Activated naive CD4-positive, alpha-beta T cell treated with anti-CD3 and anti-CD28 coated beads, Interleukin-2, amount 50 U/mL, for 24 hours (primary cell): ENCODE measurements at regions not wholly inside any gene's neighbourhood (a gene's known extent, or its start where the extent isn't known, plus 50 kb on each side); places are given as distances from the start of the nearest gene placed in this dataset.

Experiments
- H3K27ac Mint-ChIP-seq: one replicate; pipeline ENCODE4 v1.8.0; 2021; ENCODE audit warnings: mild to moderate bottlenecking, mixed read lengths
- H3K27me3 Mint-ChIP-seq: one replicate; pipeline ENCODE4 v1.8.0; 2021; ENCODE audit warnings: mixed read lengths
- H3K36me3 Mint-ChIP-seq: one replicate; pipeline ENCODE4 v1.8.0; 2021; ENCODE audit warnings: mixed read lengths
- H3K4me1 Mint-ChIP-seq: one replicate; pipeline ENCODE4 v1.8.0; 2021; ENCODE audit warnings: mixed read lengths
- H3K4me3 Mint-ChIP-seq: one replicate; pipeline ENCODE4 v1.8.0; 2021; ENCODE audit warnings: mild to moderate bottlenecking, mixed read lengths
- H3K9me3 Mint-ChIP-seq: one replicate; pipeline ENCODE4 v1.8.0; 2021; ENCODE audit warnings: mixed read lengths

DNA sequence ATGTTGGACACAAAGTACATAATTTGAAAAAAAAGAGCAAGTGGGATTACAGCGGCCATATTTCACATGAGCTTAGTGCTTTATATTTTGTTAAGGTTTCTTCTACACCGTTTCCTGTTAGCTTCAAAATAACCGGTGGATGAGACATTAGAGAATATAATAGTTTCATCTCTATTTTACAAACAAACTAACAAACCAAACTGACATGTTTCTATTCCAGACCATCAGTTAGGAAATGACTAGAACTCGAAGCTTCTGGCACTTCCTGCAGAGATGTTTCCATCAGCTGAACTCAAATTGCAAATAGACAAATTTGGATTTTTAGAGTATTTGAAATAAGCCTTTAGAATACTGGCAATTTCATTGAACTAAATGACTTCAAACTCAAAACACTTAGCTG is 86.5 kb downstream of the MTRR start:
- no peak overlapping the region for H3K27ac Mint-ChIP-seq
- no peaks in the 10 kb centered on the region for H3K9me3 Mint-ChIP-seq
- H3K4me1 Mint-ChIP-seq, result no peaks in the 10 kb centered on the region
- peaks cover 4% of the 10 kb centered on the region for H3K27me3 Mint-ChIP-seq
- H3K36me3 Mint-ChIP-seq, result no peaks in the 10 kb centered on the region
- no peak overlapping the region for H3K4me3 Mint-ChIP-seq

DNA sequence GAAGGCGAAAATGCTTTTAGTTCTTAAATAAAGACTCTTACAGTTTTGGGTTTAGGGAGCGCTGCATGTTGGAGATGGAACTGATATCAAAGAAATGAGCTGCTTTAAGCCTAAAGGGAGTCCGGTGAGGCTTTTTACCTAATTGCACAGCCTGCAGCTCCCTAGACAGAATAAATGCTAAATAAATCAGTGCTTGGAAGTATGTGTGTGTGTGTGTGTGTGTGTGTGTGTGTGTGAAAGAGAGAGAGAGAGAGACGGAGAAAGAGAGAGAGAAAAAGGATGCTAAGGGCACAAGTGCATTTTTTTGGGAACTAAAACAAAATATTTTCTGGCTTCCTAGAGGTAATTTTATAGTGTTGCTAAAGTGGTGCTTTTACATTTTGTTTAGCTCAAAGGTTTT is 88.4 kb downstream of the MTRR start:
- H3K36me3 Mint-ChIP-seq, result no peaks in the 10 kb centered on the region
- no peaks in the 10 kb centered on the region for H3K4me1 Mint-ChIP-seq
- H3K27ac Mint-ChIP-seq, result no peak overlapping the region
- H3K27me3 Mint-ChIP-seq, result peaks cover 1% of the 10 kb centered on the region
- H3K4me3 Mint-ChIP-seq, result no peak overlapping the region
- no peaks in the 10 kb centered on the region for H3K9me3 Mint-ChIP-seq

DNA sequence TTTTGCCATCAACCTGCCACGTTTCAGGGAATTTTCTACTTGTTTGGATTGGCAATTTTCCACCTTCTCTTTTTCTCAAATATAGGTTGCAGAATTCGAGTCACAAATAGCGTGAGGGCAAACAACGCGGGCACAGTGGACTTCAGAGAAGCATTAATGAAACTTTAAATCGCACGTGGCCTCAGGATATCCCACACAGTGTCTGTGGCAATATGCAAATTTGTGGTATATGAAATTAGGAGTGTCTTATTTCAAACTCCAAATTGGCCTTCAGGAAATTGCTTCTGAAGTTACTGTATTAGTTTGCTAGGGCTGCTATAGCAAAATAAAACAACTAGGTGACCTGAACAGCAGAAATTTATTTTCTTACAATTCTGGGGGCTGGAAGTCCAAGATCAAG is 91.2 kb downstream of the MTRR start:
- no peaks in the 10 kb centered on the region for H3K4me1 Mint-ChIP-seq

DNA sequence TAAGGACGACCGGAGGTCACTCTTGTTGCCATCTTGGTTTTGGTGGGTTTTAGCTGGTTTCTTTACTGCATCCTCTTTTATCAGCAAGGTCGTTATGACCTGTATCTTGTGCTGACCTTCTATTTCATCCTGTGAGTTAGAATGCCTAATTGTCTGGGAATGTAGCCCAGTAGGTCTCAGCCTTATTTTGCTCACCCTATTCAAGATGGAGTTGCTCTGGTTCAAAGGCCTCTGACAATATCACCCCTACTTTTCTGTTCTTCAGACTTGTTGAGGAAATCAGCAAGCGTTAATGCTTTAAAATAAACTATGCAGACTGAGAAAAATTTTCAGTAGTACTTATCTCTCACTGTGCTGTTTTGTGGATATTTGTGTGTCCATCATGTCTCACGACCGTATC is 92.6 kb downstream of the MTRR start:
- Mint-ChIP-seq H3K4me1 (no peaks in the 10 kb centered on the region), H3K27ac (no peak overlapping the region), H3K4me3 (no peak overlapping the region), H3K36me3 (no peaks in the 10 kb centered on the region), H3K9me3 (no peaks in the 10 kb centered on the region), H3K27me3 (peaks cover 4% of the 10 kb centered on the region)

More for the DNA sequence above, 91.2 kb downstream of the MTRR start:
- no peak overlapping the region for H3K4me3 Mint-ChIP-seq
- peaks cover 4% of the 10 kb centered on the region for H3K27me3 Mint-ChIP-seq
- H3K36me3 Mint-ChIP-seq, result no peaks in the 10 kb centered on the region
- no peak overlapping the region for H3K27ac Mint-ChIP-seq
- H3K9me3 Mint-ChIP-seq, result no peaks in the 10 kb centered on the region

DNA sequence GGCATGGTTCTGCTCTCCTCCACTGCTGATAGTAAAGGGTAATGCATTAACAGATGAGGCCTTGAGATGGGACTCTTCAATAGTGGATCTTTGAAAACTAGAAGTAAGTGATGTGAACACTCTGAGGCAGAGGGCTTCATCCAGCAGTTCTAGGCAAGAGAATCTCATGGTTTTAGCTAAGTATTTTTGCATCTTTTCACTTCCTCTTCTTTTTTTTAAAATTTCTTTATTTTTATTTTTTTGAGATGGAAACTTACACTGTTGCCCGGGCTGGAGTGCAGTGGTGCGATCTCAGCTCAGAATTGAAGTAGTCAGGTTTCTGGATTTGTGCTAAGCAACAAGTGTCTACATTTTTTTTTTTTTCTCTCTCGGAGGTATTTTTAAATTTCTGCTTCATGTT is 101.9 kb downstream of the MTRR start:
- H3K4me3 Mint-ChIP-seq, result no peak overlapping the region
- no peak overlapping the region for H3K27ac Mint-ChIP-seq
- no peaks in the 10 kb centered on the region for H3K9me3 Mint-ChIP-seq
- H3K4me1 Mint-ChIP-seq, result no peaks in the 10 kb centered on the region
- no peaks in the 10 kb centered on the region for H3K36me3 Mint-ChIP-seq
- H3K27me3 Mint-ChIP-seq, result peaks cover 4% of the 10 kb centered on the region

DNA sequence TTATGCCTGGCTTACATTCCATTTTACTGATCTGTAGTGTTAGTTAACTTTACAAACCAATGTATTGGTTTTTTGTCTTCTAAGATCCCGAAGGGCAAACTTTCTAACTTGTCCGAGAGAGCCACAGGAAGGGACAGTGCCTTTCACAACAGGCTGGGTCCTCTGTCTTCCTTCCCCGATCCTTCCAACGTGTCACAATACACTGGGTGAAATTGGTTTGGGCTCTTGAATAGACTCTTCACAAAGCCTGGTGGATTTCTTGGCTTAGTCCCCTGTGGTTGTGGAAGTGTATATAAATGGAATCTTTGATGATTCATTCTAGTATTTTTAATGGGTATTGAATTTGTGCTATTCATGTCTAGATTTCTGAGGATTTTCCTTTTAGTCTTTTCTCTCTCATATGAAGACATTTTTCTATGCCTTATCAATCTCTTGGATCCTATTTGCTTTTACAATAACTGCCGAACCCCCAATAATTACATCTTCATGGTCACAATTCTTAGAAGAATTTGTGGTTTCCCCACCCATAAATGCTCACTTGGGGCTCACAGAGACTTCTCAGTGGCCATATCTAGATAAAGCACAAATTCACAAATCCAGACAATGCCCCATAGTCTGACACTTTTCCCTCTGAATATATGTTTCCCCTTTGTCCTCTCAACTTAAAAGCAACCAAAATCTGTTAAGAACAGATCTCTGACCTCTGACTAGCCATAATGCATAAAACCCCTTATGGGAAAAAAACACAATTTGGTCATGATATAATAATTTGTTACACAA is 107.7 kb downstream of the MTRR start:
- no peaks in the 10 kb centered on the region for H3K4me1 Mint-ChIP-seq
- no peaks in the 10 kb centered on the region for H3K9me3 Mint-ChIP-seq
- no peak overlapping the region for H3K4me3 Mint-ChIP-seq
- H3K36me3 Mint-ChIP-seq, result no peaks in the 10 kb centered on the region
- no peak overlapping the region for H3K27ac Mint-ChIP-seq
- H3K27me3 Mint-ChIP-seq, result peaks cover 7% of the 10 kb centered on the region

DNA sequence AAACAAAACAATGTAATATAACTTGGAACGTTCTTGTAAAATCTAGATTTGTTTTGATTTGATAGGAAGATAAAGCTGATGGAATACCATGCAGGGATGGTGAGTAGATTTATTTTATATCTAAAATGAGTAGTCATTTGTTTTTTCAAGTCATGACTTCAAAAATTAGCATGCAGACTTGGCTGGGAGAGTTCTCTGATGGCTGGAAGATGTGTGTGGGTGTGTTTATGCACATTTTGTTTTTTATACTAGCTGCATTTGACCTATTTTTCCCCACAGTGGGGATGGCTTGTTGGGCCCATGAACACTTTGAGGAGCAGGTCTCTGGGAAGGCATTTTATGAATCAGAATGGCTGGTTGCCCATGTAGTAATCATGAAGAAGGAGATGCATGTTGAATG is 109.2 kb downstream of the MTRR start:
- H3K27ac Mint-ChIP-seq, result no peak overlapping the region
- no peak overlapping the region for H3K4me3 Mint-ChIP-seq
- H3K9me3 Mint-ChIP-seq, result no peaks in the 10 kb centered on the region
- H3K4me1 Mint-ChIP-seq, result no peaks in the 10 kb centered on the region
- H3K36me3 Mint-ChIP-seq, result no peaks in the 10 kb centered on the region
- peaks cover 8% of the 10 kb centered on the region for H3K27me3 Mint-ChIP-seq

DNA sequence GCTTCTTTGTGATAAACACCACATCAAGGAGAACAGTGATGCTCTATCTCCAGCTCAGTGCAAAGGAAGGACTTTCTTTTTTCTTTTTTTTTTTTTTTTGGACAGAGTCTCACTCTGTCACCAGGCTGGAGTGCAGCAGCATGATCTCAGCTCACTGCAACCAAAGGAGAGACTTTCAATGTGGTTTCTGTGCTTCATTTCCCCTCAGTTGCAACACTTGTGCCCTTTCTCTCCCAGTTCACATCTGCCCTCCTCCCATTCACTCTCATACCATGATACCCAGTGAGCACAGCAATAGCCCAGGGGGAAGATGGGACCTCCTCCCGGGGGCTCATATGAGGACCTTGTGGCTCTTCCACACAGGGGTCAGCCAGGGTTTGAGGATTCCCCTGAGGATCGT is 110.0 kb downstream of the MTRR start:
- Mint-ChIP-seq H3K27ac (no peak overlapping the region), H3K9me3 (no peaks in the 10 kb centered on the region), H3K36me3 (no peaks in the 10 kb centered on the region), H3K27me3 (peaks cover 8% of the 10 kb centered on the region), H3K4me1 (no peaks in the 10 kb centered on the region), H3K4me3 (no peak overlapping the region)

DNA sequence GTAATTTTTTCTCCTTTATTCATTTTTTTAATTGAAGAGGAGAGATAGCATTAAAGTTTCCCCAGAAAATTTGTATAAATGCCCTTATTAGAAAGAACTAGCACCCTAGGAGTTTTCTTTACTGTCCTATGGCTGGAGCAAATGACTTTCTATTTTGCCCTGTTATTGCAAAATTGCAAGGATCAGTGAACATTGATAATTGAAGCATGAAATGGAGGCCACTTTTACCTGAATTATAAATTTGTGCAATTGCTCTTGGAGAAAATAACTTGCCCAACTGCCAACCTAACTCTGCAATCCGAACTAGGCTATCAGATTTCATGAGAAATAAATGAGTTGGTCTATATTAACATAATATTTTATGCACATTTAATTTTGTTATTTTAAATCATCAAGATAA is 111.9 kb downstream of the MTRR start:
- H3K27me3 Mint-ChIP-seq, result peaks cover 8% of the 10 kb centered on the region
- H3K36me3 Mint-ChIP-seq, result no peaks in the 10 kb centered on the region
- H3K4me3 Mint-ChIP-seq, result no peak overlapping the region
- H3K4me1 Mint-ChIP-seq, result no peaks in the 10 kb centered on the region
- H3K9me3 Mint-ChIP-seq, result no peaks in the 10 kb centered on the region
- no peak overlapping the region for H3K27ac Mint-ChIP-seq

DNA sequence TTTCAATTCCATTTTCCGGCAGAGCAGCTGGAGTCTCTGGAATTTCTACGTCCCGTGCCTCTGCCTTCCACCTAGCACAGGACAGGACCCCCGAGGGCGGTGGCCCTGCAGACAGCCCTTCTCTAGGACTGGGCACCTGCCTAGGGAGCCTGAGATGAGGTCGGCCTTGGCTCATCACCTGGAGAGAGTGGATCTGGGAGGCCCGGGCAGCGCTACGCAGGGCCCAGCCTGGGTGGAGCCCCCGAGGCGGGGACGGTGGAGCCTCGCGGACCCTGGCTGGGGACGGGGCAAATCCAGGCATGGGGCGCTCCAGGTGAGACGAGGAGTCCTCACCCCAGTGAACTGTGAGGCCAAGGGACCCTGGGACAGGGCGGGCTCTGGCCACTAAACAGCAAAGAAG is 114.5 kb downstream of the MTRR start:
- no peaks in the 10 kb centered on the region for H3K9me3 Mint-ChIP-seq

DNA sequence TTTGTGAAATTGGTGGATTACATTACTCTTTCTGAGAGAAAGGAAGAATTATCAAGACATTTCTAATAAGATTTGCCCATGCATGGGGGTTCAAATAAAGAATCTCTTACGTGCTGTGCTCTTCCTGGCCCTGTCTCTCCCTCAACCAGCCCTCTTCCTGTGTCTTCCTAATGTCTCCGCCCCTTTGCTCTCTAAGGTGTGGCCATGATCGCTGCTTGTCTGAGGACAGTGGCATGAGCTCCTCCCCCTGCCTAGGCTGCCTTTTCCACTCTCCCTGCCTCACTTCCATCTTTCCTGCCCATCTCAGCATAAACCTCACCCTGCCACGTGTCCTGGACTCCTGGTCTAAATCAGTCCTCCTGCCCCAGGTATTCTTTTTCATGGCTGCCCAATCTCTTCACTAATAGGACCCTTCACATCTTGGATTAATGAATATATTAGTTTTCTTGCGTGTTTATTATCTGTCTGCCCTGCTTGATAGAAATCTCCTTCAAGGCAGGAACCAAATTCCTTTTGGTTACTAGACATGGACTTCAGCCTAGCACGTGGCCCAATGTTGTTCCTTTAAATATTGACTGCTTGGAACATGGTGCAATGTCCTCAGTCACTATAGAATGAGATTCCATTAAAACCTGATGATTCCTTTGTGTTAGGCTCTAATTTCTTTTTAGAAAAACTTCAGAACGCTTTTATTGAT is 122.3 kb downstream of the MTRR start:
- Mint-ChIP-seq H3K4me3 (no peak overlapping the region), H3K27me3 (peaks cover 10% of the 10 kb centered on the region), H3K27ac (no peak overlapping the region), H3K36me3 (no peaks in the 10 kb centered on the region), H3K9me3 (peaks cover 5% of the 10 kb centered on the region), H3K4me1 (no peaks in the 10 kb centered on the region)

More for the DNA sequence above, 114.5 kb downstream of the MTRR start:
- Mint-ChIP-seq H3K27me3 (peaks cover 4% of the 10 kb centered on the region), H3K27ac (no peak overlapping the region), H3K36me3 (no peaks in the 10 kb centered on the region), H3K4me1 (no peaks in the 10 kb centered on the region), H3K4me3 (no peak overlapping the region)

DNA sequence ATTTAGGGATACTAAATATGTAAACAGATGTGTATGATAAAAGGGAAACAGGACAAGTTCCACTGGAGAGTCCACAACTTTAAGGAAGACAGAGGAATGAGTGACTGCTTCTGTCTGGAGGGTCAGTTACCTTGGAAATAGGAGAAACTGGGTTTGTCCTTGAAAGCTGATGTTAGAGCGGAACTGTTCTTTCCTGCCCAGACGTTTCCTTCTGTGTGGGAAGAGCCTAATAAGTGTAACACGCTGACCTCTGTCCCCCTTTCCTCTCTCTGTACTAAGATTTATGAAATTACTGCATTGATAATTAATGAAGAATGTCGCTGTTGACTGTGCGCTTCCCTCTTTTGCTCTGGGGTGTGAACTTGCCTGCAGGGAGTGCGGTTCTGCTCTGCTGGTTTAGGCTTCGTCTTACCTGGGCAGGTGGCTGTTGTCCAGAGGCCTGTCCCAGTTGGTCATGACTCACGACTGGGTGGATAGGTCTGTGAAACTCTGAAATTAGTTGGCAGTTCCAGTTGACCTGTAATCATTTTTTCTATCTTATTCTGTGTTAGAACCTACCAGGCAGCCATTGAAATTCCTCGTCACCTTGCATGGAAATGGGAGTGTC is 126.8 kb downstream of the MTRR start:
- H3K4me3 Mint-ChIP-seq, result no peak overlapping the region
- no peaks in the 10 kb centered on the region for H3K9me3 Mint-ChIP-seq
- no peak overlapping the region for H3K27ac Mint-ChIP-seq
- H3K4me1 Mint-ChIP-seq, result no peaks in the 10 kb centered on the region
- H3K36me3 Mint-ChIP-seq, result no peaks in the 10 kb centered on the region
- H3K27me3 Mint-ChIP-seq, result peaks cover 5% of the 10 kb centered on the region

DNA sequence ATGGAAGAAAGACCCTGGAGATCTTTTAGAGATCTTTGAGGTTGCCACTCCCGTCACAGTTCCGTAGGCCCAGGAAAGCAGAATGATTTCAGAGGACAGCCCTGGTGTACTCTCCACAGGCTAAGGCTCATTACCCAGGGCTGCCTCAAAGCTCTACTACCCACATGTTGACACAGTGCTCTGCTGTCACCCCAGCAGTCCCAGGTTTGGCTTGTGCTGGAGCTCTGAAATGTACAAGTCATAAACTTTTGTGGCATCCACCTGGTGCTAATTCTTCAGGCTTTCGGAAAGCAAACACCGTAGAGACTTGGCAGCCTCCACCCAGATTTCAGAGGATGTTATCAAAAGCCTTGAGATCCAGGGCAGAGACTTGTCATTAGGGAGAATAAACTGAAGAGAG is 136.5 kb downstream of the MTRR start:
- Mint-ChIP-seq H3K9me3 (peaks cover 15% of the 10 kb centered on the region), H3K4me1 (no peaks in the 10 kb centered on the region), H3K36me3 (no peaks in the 10 kb centered on the region), H3K27me3 (no peaks in the 10 kb centered on the region), H3K27ac (no peak overlapping the region), H3K4me3 (no peak overlapping the region)

DNA sequence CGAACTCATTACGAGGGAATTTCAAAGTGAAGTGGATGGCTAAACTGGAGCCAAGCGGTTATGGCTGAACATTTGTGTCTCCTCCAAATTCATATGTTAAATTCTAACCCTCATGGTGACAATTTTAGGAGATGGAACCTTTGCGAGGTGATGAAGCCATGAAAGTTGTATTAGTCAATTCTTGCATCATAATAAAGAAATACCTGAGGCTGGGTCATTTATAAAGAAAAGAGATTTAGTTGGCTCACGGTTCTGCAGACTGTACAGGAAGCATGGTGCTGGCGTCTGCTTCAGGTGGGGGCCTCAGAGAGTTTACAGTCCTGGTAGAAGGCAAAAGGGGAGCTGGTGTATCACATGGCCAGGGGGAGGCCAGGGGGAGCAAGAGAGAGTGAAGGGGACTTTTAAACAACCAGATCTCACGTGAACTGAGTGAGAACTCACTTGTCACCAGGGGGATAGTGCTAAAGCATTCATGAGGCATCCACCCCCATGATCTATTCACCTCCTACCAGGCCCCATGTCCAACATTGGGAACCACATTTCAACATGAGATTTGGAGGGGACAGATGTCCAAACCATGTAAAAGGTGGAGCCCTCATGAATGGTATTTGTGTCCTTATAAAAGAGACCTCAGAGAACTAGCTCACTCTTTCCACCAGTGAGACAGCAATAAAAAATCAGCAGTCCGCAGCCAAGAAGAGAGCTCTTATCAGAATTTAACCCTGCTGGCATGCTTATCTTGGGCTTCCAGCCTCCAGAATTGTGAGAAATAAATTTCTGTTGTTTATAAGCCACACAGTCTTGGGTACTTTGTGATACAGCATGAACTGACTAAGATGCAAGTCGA is 143.4 kb downstream of the MTRR start:
- no peak overlapping the region for H3K27ac Mint-ChIP-seq
- no peak overlapping the region for H3K4me3 Mint-ChIP-seq
- H3K4me1 Mint-ChIP-seq, result no peaks in the 10 kb centered on the region

DNA sequence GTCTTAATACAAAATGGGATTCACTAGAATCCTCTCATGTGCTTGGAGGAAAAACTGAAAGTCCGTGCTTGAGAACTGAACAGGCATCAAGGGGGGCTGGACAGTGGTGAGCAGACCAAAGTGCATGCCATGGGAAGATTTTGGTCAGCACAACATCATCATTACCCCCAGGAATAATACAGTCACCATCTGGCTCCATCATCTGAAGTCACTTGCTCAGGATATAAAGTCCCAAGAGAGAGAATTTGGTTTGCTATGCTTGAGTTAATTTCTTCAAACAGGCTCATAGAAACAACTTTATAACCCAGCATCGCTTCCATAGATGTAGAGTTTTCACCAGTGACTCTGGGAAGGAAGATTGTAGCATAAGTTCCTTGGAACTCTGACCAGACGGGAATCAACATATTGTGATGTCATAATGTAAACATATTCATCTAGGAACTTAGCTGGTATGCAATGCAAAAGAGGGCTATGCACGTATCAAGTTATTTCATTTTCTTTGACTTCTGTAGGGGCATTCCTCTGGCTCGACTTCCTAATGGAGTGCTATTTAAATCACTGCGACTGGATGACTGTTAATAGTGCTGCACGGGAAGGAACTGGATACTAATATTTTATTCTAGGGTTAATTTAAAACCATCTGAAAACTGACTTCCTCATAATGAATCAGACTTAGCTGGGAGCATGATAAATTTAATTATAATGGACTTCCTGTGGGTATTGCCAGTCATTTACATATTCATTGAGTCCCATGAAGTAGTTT is 145.2 kb downstream of the MTRR start:
- Mint-ChIP-seq H3K27ac (no peak overlapping the region), H3K27me3 (no peaks in the 10 kb centered on the region), H3K36me3 (no peaks in the 10 kb centered on the region), H3K9me3 (no peaks in the 10 kb centered on the region), H3K4me1 (no peaks in the 10 kb centered on the region), H3K4me3 (no peak overlapping the region)

More for the DNA sequence above, 143.4 kb downstream of the MTRR start:
- Mint-ChIP-seq H3K27me3 (no peaks in the 10 kb centered on the region), H3K36me3 (no peaks in the 10 kb centered on the region), H3K9me3 (no peaks in the 10 kb centered on the region)
